K562 (cell line): ENCODE measurements at regions not wholly inside any gene's neighbourhood (a gene's known extent, or its start where the extent isn't known, plus 50 kb on each side); places are given as distances from the start of the nearest gene placed in this dataset.

Experiments used
- ATAC-seq: fragments of 200-7000 bp; cut with Tn5 transposase; 3 replicates; pipeline ENCODE4 v1.9.1; 2020; ENCODE audit warnings: moderate library complexity
- BruUV-seq: library from RNA; stranded (reverse); fragments of 400-500 nt; replicated peaks from 2 replicates; lab custom pipeline; 2021; lab: Mats Ljungman, UMichigan
- CTCF ChIA-PET: fragments of 300-600 bp; formaldehyde crosslinking; extraction: SDS; loops from one replicate; lab custom pipeline; 2021; ENCODE audit warnings: low intra/inter-chr PET ratio; lab: Yijun Ruan, JAX
- POLR2A ChIA-PET: fragments of 300-600, 350-650 bp; sonication (Branson Sonifier 250); formaldehyde crosslinking; extraction: SDS; loops from one replicate; lab custom pipeline; 2021; ENCODE audit warnings: antibody characterized with exemption, inconsistent platforms; lab: Yijun Ruan, JAX
- DNase-seq, 4 experiments: peaks; one replicate each; pipeline versions ENCODE4 v3.0.0 to v3.0.0-alpha.2; 2011 to 2018; ENCODE audit warnings: low spot score in 3 of 4, mixed read lengths in 3 of 4; ENCODE audit errors: extremely low read depth in 1 of 4
- FAIRE-seq: peaks from 2 replicates; lab custom pipeline; 2011; peaks lifted over from hg19 to GRCh38; lab: Jason Lieb, UNC
- H2AFZ ChIP-seq: 2 replicates; pipeline ENCODE4 v1.6.0; 2011; ENCODE audit warnings: low read depth, low read length, control low read depth, inconsistent platforms
- H3K27ac ChIP-seq: fragments of 200-600 bp; 3 replicates; pipeline ENCODE4 v1.8.0; 2011; ENCODE audit warnings: low read depth, mild to moderate bottlenecking, control low read depth, inconsistent platforms, low read length, moderate library complexity, mixed read lengths; ENCODE audit errors: extremely low read depth
- H3K27me3 ChIP-seq, 2 experiments: fragments of 300-600 bp in 1 of 2; 2 replicates in 1 of 2; 3 replicates in 1 of 2; pipeline versions ENCODE4 v1.6.0 to v1.8.0; 2011; ENCODE audit warnings: inconsistent platforms in 2 of 2, low read length in 2 of 2, mild to moderate bottlenecking in 1 of 2, mixed read lengths in 1 of 2, moderate library complexity in 1 of 2; ENCODE audit not compliant: control insufficient read depth in 2 of 2, insufficient read depth in 2 of 2
- H3K36me3 ChIP-seq: fragments of 300-600 bp; 3 replicates; pipeline ENCODE4 v1.8.0; 2011; ENCODE audit warnings: mild to moderate bottlenecking, low read length, inconsistent platforms; ENCODE audit not compliant: control insufficient read depth, insufficient read depth
- H3K4me1 ChIP-seq, 2 experiments: fragments of 200-600 bp in 1 of 2; replicated peaks in 1 of 2; 2 replicates in 1 of 2; 3 replicates in 1 of 2; pipeline versions ENCODE4 v1.5.1 to v1.8.0; 2011; ENCODE audit warnings: inconsistent platforms in 2 of 2, low read length in 2 of 2, mild to moderate bottlenecking in 1 of 2, mixed read lengths in 1 of 2, moderate library complexity in 1 of 2; ENCODE audit not compliant: control insufficient read depth in 2 of 2, insufficient read depth in 2 of 2
- H3K4me2 ChIP-seq: 2 replicates; pipeline ENCODE4 v1.6.1; 2011; ENCODE audit warnings: low read length, control low read depth, inconsistent platforms, mixed read lengths; ENCODE audit not compliant: insufficient read depth
- H3K4me3 ChIP-seq: fragments of 200-600 bp; sonication (generic), shearing (Covaris generic); 2 replicates; pipeline ENCODE4 v1.5.1; 2016; ENCODE audit warnings: control low read depth, inconsistent platforms
- H3K79me2 ChIP-seq: fragments of 200-600 bp; 3 replicates; pipeline ENCODE4 v1.8.0; 2011; ENCODE audit warnings: low read length, inconsistent platforms; ENCODE audit not compliant: control insufficient read depth, insufficient read depth
- H3K9ac ChIP-seq, 2 experiments: 2 replicates each; pipeline versions ENCODE4 v1.6.0 to v1.6.1; 2011; ENCODE audit warnings: low read depth in 2 of 2, low read length in 2 of 2, control low read depth in 1 of 2, inconsistent platforms in 1 of 2, mild to moderate bottlenecking in 1 of 2, mixed read lengths in 1 of 2; ENCODE audit not compliant: insufficient read depth in 1 of 2
- H3K9me1 ChIP-seq: one replicate; pipeline ENCODE4 v1.6.0; 2011; ENCODE audit warnings: inconsistent platforms, mild to moderate bottlenecking, low read length, moderate library complexity; ENCODE audit not compliant: control insufficient read depth, insufficient read depth
- H3K9me3 ChIP-seq: replicated peaks from 2 replicates; pipeline ENCODE4 v1.5.1; 2011; ENCODE audit warnings: low read depth, low read length, inconsistent platforms; ENCODE audit not compliant: control insufficient read depth, insufficient read depth
- H4K20me1 ChIP-seq: replicated peaks from 2 replicates; pipeline ENCODE4 v1.6.1; 2011; ENCODE audit warnings: low read length, inconsistent platforms, mixed read lengths; ENCODE audit not compliant: control insufficient read depth, insufficient read depth
- ARHGAP35 ChIP-seq: fragments of 450-650 bp; IDR thresholded peaks from 2 replicates; pipeline ENCODE4 v1.6.1; 2018; ENCODE audit not compliant: partially characterized antibody
- BACH1 ChIP-seq: fragments of 200-800 bp; sonication (Bioruptor generic); IDR thresholded peaks from 2 replicates; pipeline ENCODE4 v1.6.1; 2016; ENCODE audit warnings: missing genetic modification characterization, missing compliant biosample characterization
- CBFA2T3 ChIP-seq: fragments of 450-650 bp; IDR thresholded peaks from 2 replicates; pipeline ENCODE4 v1.6.1; 2017
- HNRNPH1 ChIP-seq: fragments of 200-400 bp; formaldehyde crosslinking; optimal IDR thresholded peaks from 2 replicates; pipeline ENCODE3; 2017; ENCODE audit warnings: low read depth, mild to moderate bottlenecking, low read length, moderate library complexity
- PHTF2 ChIP-seq: fragments of 250-450 bp; sonication (Bioruptor Pico); IDR thresholded peaks from 2 replicates; pipeline ENCODE4 v1.5.0; 2021; ENCODE audit warnings: mild to moderate bottlenecking
- PML ChIP-seq: IDR thresholded peaks from 2 replicates; pipeline ENCODE4 v1.6.1; 2012; ENCODE audit warnings: low read length, inconsistent platforms
- SMARCE1 ChIP-seq: fragments of 450-650 bp; IDR thresholded peaks from 2 replicates; pipeline ENCODE4 v1.7.1; 2016; ENCODE audit warnings: mild to moderate bottlenecking
- WGBS: fragments of 100-300 bp; shearing (Covaris generic); methylation state at CpG from one replicate; pipeline ENCODE4 v1.1.6; 2016; ENCODE audit warnings: low coverage, mixed read lengths; ENCODE audit not compliant: insufficient coverage; ENCODE audit errors: missing lambda C conversion rate; 5-methylcytosine and 5-hydroxymethylcytosine counted together
- in situ Hi-C: fragments of 300-500 bp; cut with MboI; formaldehyde crosslinking; loops from 4 replicates; pipeline ENCODE4 v1.15.0; 2018; ENCODE audit warnings: inconsistent platforms, mixed read lengths
- intact Hi-C: fragments of 100-400 bp; cut with micrococcal nuclease; formaldehyde crosslinking; loops from 2 replicates; pipeline ENCODE4 v1.14.2; 2022
- TF ChIP-seq, protein P1 (sequence below): sonication (generic); formaldehyde crosslinking; IDR thresholded peaks from 2 replicates; pipeline ENCODE4 v1.8.1; 2023; ENCODE audit warnings: missing genetic modification reagents, mild to moderate bottlenecking, borderline replicate concordance
- TF ChIP-seq, protein P2 (sequence below): IDR thresholded peaks from 3 replicates; pipeline ENCODE4 v1.6.1; 2011; ENCODE audit warnings: borderline replicate concordance, mild to moderate bottlenecking, moderate library complexity; ENCODE audit not compliant: insufficient read length; ENCODE audit errors: extremely low read depth
- TF ChIP-seq, protein P3 (sequence below): fragments of 250-450 bp; sonication (Bioruptor Pico); IDR thresholded peaks from 2 replicates; pipeline ENCODE4 v1.5.0; 2021; ENCODE audit warnings: mild to moderate bottlenecking, borderline replicate concordance

DNA sequence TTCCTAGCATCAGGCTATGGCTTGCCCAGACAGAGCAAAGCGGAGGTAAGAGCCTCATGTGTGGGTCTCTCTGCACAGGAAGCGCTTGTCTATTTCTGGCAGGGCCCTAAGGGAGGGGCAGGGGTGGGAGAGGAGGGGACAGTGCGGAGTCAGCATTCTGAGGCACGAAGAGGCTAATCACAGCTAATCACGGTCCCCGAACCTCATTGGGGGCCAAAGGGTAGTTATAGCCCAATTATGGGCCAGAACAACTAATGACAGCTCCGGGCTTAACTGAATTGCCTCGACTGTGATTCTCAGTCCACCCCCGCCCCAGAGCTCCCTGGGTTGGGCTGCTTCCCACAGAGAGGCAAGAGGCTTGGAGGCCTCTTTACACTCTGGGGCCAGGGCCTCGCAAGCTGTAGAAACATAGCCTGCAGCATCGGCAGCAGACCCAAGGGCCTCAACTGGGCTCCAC lies 72.7 kb upstream of the PRDM11 start:
- intact Hi-C loops (no loop called here), in situ Hi-C loops (no loop called here)
- no peaks in the 10 kb centered on the region for H3K4me1 ChIP-seq
- H4K20me1 ChIP-seq: 0 out of 2 replicates have a peak, but pooled peaks cover 5% of the 10 kb centered on the region
- FAIRE-seq (no peak), ATAC-seq (no peak), DNase-seq (no peak)
- no peaks in the 10 kb centered on the region for H3K9me1 ChIP-seq
- POLR2A ChIA-PET: interaction anchor here (0.6 kb wide), 1 partner anchor 1171 kb away, joined by 3 read pairs; no protein-coding TSS in a partner anchor
- CTCF ChIA-PET: interaction anchor here (0.6 kb wide), 1 partner anchor 240 kb away, joined by 3 read pairs; no protein-coding TSS in a partner anchor
- H3K27ac ChIP-seq: no peak overlapping the region
- WGBS: under 1% methylated on average over 11 of the region's 11 CpGs
- no peak overlapping the region for H3K4me3 ChIP-seq
- BruUV-seq: no TSS peak
- H3K79me2 ChIP-seq: no peaks in the 10 kb centered on the region
- no peak overlapping the region for H3K4me2 ChIP-seq
- H3K36me3 ChIP-seq: no peaks in the 10 kb centered on the region
- H3K27me3 ChIP-seq: peaks cover 0 to 5% of the 10 kb centered on the region in 2 experiments; a peak in 2 of 5 replicates
- H3K9me3 ChIP-seq: no peaks in the 10 kb centered on the region
- TF ChIP-seq BACH1 (tag) (no peak), PML (no peak), HNRNPH1 (no peak), CBFA2T3 (no peak), PHTF2 (CRISPR knock-in tag) (no peak), SMARCE1 (no peak), ARHGAP35 (no peak)
- TF ChIP-seq, protein P1, sequence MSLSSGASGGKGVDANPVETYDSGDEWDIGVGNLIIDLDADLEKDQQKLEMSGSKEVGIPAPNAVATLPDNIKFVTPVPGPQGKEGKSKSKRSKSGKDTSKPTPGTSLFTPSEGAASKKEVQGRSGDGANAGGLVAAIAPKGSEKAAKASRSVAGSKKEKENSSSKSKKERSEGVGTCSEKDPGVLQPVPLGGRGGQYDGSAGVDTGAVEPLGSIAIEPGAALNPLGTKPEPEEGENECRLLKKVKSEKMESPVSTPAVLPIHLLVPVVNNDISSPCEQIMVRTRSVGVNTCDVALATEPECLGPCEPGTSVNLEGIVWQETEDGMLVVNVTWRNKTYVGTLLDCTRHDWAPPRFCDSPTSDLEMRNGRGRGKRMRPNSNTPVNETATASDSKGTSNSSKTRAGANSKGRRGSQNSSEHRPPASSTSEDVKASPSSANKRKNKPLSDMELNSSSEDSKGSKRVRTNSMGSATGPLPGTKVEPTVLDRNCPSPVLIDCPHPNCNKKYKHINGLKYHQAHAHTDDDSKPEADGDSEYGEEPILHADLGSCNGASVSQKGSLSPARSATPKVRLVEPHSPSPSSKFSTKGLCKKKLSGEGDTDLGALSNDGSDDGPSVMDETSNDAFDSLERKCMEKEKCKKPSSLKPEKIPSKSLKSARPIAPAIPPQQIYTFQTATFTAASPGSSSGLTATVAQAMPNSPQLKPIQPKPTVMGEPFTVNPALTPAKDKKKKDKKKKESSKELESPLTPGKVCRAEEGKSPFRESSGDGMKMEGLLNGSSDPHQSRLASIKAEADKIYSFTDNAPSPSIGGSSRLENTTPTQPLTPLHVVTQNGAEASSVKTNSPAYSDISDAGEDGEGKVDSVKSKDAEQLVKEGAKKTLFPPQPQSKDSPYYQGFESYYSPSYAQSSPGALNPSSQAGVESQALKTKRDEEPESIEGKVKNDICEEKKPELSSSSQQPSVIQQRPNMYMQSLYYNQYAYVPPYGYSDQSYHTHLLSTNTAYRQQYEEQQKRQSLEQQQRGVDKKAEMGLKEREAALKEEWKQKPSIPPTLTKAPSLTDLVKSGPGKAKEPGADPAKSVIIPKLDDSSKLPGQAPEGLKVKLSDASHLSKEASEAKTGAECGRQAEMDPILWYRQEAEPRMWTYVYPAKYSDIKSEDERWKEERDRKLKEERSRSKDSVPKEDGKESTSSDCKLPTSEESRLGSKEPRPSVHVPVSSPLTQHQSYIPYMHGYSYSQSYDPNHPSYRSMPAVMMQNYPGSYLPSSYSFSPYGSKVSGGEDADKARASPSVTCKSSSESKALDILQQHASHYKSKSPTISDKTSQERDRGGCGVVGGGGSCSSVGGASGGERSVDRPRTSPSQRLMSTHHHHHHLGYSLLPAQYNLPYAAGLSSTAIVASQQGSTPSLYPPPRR: no peak
- TF ChIP-seq, protein P2, sequence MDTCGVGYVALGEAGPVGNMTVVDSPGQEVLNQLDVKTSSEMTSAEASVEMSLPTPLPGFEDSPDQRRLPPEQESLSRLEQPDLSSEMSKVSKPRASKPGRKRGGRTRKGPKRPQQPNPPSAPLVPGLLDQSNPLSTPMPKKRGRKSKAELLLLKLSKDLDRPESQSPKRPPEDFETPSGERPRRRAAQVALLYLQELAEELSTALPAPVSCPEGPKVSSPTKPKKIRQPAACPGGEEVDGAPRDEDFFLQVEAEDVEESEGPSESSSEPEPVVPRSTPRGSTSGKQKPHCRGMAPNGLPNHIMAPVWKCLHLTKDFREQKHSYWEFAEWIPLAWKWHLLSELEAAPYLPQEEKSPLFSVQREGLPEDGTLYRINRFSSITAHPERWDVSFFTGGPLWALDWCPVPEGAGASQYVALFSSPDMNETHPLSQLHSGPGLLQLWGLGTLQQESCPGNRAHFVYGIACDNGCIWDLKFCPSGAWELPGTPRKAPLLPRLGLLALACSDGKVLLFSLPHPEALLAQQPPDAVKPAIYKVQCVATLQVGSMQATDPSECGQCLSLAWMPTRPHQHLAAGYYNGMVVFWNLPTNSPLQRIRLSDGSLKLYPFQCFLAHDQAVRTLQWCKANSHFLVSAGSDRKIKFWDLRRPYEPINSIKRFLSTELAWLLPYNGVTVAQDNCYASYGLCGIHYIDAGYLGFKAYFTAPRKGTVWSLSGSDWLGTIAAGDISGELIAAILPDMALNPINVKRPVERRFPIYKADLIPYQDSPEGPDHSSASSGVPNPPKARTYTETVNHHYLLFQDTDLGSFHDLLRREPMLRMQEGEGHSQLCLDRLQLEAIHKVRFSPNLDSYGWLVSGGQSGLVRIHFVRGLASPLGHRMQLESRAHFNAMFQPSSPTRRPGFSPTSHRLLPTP: no peak
- TF ChIP-seq, protein P3, sequence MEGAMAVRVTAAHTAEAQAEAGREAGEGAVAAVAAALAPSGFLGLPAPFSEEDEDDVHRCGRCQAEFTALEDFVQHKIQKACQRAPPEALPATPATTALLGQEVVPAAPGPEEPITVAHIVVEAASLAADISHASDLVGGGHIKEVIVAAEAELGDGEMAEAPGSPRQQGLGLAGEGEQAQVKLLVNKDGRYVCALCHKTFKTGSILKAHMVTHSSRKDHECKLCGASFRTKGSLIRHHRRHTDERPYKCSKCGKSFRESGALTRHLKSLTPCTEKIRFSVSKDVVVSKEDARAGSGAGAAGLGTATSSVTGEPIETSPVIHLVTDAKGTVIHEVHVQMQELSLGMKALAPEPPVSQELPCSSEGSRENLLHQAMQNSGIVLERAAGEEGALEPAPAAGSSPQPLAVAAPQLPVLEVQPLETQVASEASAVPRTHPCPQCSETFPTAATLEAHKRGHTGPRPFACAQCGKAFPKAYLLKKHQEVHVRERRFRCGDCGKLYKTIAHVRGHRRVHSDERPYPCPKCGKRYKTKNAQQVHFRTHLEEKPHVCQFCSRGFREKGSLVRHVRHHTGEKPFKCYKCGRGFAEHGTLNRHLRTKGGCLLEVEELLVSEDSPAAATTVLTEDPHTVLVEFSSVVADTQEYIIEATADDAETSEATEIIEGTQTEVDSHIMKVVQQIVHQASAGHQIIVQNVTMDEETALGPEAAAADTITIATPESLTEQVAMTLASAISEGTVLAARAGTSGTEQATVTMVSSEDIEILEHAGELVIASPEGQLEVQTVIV: no peak
- no peak overlapping the region for H3K9ac ChIP-seq
- H2AFZ ChIP-seq: no peak overlapping the region
